ENCODE measurements at regions not wholly inside any gene's neighbourhood (a gene's known extent, or its start where the extent isn't known, plus 50 kb on each side); places are given as distances from the start of the nearest gene placed in this dataset.

GRCh38 chr2:122543815-122544214 is 788.4 kb downstream of the TSN start:
- H3K4me1 Mint-ChIP-seq (ENCODE audit: unreplicated experiment): no peaks in the 10 kb centered on the region
- no peak overlapping the region for H3K27ac Mint-ChIP-seq (ENCODE audit: unreplicated experiment)
- H3K4me3 Mint-ChIP-seq (ENCODE audit: unreplicated experiment): no peak overlapping the region
- H3K36me3 Mint-ChIP-seq (ENCODE audit: low read depth, unreplicated experiment): no peaks in the 10 kb centered on the region
- H3K9me3 Mint-ChIP-seq (ENCODE audit: unreplicated experiment): no peaks in the 10 kb centered on the region
- no peak for TF ChIP-seq CTCF (IDR thresholded peaks at IDR 0.05; ENCODE audit: unreplicated experiment)
- H3K27me3 Mint-ChIP-seq (ENCODE audit: unreplicated experiment): no peaks in the 10 kb centered on the region
- no peak for DNase-seq (ENCODE audit: low spot score)

GRCh38 chr2:122545821-122546220 is 790.4 kb downstream of the TSN start:
- no peak overlapping the region for H3K27ac Mint-ChIP-seq (ENCODE audit: unreplicated experiment)
- TF ChIP-seq CTCF (IDR thresholded peaks at IDR 0.05; ENCODE audit: unreplicated experiment): no peak

DNA sequence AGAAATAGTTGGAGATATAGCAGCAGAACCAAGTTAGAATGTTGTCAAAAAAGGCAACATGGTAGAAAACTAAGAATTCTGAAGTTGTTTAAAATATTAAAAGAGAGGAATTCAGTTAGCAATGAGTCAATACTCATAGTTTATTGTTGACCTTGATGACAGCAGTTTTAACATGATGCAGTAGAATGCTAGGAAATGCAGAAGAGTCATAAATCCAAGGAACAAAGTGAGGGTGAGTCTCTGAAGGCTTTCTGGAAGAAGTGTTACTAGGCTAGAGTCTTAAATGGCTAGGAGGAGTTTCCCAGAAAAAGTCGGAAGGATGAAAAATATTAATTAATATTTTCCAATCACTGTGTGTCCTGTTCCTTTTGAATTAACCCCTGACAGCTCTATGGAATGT is 807.3 kb downstream of the TSN start:
- H3K4me3 Mint-ChIP-seq (ENCODE audit: unreplicated experiment): no peak overlapping the region
- no peaks in the 10 kb centered on the region for H3K27me3 Mint-ChIP-seq (ENCODE audit: unreplicated experiment)
- H3K36me3 Mint-ChIP-seq (ENCODE audit: low read depth, unreplicated experiment): no peaks in the 10 kb centered on the region
- no peak overlapping the region for H3K27ac Mint-ChIP-seq (ENCODE audit: unreplicated experiment)
- H3K9me3 Mint-ChIP-seq (ENCODE audit: unreplicated experiment): no peaks in the 10 kb centered on the region
- H3K4me1 Mint-ChIP-seq (ENCODE audit: unreplicated experiment): no peaks in the 10 kb centered on the region
- no peak for DNase-seq (ENCODE audit: low spot score)
- no peak for TF ChIP-seq CTCF (IDR thresholded peaks at IDR 0.05; ENCODE audit: unreplicated experiment)

More at GRCh38 chr2:122545821-122546220, 790.4 kb downstream of the TSN start:
- Mint-ChIP-seq H3K27me3 (ENCODE audit: unreplicated experiment) (no peaks in the 10 kb centered on the region), H3K9me3 (ENCODE audit: unreplicated experiment) (peaks cover 14% of the 10 kb centered on the region), H3K4me3 (ENCODE audit: unreplicated experiment) (no peak overlapping the region), H3K36me3 (ENCODE audit: low read depth, unreplicated experiment) (peaks cover 6% of the 10 kb centered on the region), H3K4me1 (ENCODE audit: unreplicated experiment) (no peaks in the 10 kb centered on the region)
- DNase-seq (ENCODE audit: low spot score): no peak

GRCh38 chr2:122563781-122564180 is 808.3 kb downstream of the TSN start:
- no peak for TF ChIP-seq CTCF (IDR thresholded peaks at IDR 0.05; ENCODE audit: unreplicated experiment)
- Mint-ChIP-seq H3K4me3 (ENCODE audit: unreplicated experiment) (no peak overlapping the region), H3K27ac (ENCODE audit: unreplicated experiment) (no peak overlapping the region), H3K27me3 (ENCODE audit: unreplicated experiment) (no peaks in the 10 kb centered on the region), H3K9me3 (ENCODE audit: unreplicated experiment) (no peaks in the 10 kb centered on the region), H3K4me1 (ENCODE audit: unreplicated experiment) (no peaks in the 10 kb centered on the region), H3K36me3 (ENCODE audit: low read depth, unreplicated experiment) (no peaks in the 10 kb centered on the region)
- no peak for DNase-seq (ENCODE audit: low spot score)

- H3K36me3 Mint-ChIP-seq (ENCODE audit: low read depth, unreplicated experiment): no peaks in the 10 kb centered on the region
- no peaks in the 10 kb centered on the region for H3K9me3 Mint-ChIP-seq (ENCODE audit: unreplicated experiment)
- no peaks in the 10 kb centered on the region for H3K4me1 Mint-ChIP-seq (ENCODE audit: unreplicated experiment)
- H3K27me3 Mint-ChIP-seq (ENCODE audit: unreplicated experiment): no peaks in the 10 kb centered on the region
- DNase-seq (ENCODE audit: low spot score): no peak
- no peak for TF ChIP-seq CTCF (IDR thresholded peaks at IDR 0.05; ENCODE audit: unreplicated experiment)
- H3K4me3 Mint-ChIP-seq (ENCODE audit: unreplicated experiment): no peak overlapping the region
- no peak overlapping the region for H3K27ac Mint-ChIP-seq (ENCODE audit: unreplicated experiment)
These were observed 809.4 kb downstream of the TSN start for GRCh38 chr2:122564843-122565242.

Data from endothelial cell (in vitro differentiated cells).